ENCODE measurements at regions not wholly inside any gene's neighbourhood (a gene's known extent, or its start where the extent isn't known, plus 50 kb on each side); places are given as distances from the start of the nearest gene placed in this dataset.

DNA sequence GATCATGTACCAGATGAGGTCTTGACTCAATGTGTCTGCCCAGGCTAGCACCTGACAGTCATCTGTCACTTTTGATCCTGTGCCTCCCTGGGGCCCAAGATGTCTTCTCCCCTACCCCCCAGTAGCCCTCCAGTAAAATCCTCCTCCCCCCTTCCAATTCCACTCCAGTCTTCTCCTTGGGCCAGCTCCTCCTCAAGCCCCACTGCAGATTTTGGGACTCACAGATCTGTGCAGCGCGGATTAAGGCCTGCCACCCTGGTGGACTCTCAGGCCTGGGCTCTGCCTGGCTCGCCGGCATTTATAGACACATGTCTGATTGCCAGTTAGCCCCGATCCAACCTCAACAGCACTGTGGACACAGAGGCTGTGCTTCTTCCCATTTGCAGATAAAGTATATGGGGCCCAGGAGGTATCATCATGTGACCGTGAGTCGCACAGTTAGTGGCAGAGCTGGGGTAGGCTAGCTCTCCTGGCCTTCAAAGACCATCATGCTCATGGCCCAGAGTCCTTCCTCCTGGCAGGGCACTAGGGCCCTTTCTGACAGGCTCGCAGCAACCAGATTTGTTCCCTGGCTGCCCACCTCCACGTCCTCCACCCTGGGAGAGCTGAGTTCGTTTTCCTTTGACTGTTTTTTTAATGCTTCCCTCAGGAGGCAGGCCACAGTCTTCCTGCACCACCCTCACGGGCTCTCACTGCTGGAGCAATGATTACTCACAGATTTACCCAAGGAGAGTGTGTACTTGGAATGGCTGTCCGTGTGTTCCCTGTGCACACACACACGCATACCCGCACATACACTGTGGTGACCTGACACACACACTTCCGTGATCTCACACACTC lies 98.3 kb upstream of the DIO3 start:
- no peak for DNase-seq (ENCODE audit: extremely low read depth, low read depth)
- no peak for TF ChIP-seq CTCF (IDR thresholded peaks at IDR 0.05; ENCODE audit: low read depth, low read length)

- DNase-seq (ENCODE audit: extremely low read depth, low read depth): no peak
- no peak for TF ChIP-seq CTCF (IDR thresholded peaks at IDR 0.05; ENCODE audit: low read depth, low read length)
Measured at GRCh38 chr14:101463566-101464171, 97.6 kb upstream of the DIO3 start.

DNA sequence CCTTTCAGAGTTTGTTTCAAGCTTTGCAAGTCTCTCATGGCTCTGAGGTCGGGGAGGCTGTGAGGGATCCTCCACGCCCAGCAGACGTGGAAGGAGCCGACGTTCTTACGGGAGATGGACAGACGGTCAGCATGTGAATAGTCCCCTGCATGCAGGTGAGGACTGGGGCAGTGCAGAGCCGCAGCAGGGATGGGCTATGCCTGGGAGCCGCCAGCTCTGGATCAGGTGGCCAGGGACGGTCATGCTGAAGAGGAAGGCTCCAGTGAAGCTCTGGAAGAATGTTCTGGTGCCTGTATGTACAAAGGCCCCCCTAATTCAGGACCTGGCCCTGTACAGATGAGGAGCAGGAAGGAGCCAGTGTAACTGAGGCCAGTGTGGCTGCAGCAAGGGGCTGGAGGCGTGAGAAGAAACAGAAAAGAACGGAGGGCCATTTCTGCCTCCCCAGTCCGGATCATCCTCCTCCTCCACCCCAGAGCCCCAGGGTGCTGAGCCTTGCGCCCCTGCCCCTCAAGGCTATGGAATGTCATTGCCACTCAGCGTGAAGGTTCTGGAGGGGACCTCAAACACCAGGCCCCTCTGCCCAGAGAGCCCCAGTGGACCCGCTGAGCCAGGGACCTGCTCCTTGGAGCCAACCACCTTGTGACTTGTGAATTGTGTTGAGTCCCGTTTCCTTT lies 96.8 kb upstream of the DIO3 start:
- DNase-seq (ENCODE audit: extremely low read depth, low read depth): no peak
- TF ChIP-seq CTCF (IDR thresholded peaks at IDR 0.05; ENCODE audit: low read depth, low read length): no peak

DNA sequence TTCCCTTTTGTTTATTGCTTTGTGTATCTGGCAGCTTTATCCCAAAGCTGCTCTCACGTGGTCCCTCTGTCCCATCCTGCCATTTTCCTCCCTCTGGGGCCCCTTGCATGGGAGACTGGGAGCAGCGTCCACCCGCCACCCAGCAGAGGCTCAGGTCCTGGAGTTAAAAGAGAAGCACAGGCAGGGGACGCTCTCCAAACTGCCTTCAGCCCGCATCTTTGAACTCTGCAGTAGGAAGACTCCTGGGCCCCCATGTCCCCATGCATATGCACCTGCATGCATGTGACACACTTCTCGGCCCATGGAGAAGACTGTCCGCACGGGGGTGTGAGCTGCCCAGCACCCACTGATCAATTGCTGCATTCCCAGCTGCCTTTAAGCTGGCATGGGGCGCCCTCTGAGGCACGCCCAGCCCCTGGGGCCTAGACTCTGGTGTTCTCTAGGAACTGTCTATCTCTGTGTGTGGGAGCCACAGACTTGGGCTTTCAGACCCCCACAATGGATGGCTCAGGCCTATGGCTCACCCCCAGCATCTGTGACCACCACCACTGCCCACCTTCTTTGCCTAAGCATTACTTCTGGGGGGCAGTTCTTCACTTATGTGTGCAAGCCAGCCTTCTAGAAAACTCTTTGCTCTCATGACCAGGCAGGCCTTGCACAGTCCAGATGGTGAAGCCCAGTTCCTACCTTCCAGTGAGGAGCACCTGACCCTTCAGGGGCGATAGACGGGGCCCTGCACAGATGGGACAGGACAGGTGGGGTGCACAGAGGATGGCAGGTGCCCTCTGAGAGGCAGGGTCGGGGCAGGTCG lies 96.1 kb upstream of the DIO3 start:
- no peak for TF ChIP-seq CTCF (IDR thresholded peaks at IDR 0.05; ENCODE audit: low read depth, low read length)
- DNase-seq (ENCODE audit: extremely low read depth, low read depth): no peak

DNA sequence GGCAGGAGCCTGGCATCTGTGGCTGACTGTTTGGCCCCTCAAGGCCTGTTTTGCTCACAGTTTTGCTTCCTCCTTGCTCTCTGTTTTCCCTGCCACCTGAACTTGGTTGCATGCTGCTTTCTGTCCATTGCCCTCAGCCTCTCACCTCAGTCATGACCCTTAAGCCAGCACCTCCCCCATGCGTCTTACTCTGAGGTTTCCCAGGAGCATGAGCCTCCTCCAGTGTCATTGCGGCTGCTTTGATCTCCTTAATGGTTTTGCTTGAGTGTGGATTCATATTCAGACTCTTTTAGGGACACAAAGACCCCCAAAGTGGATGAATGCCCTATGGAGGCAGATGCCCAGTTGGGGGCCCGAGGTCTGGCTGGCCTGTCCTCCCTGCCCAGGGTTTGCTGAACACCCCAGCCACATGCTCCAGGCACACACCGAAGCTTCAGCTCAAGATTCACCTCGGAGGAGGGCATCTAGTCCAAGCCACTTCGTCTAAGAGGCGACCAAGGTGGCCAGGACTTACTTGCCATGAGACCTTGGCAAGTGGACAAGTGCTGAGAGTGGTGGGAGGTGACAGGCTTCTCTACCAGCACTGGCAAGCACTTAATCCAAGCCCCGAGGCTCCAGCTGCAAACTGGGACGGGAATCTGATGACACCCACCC lies 95.4 kb upstream of the DIO3 start:
- no peak for TF ChIP-seq CTCF (IDR thresholded peaks at IDR 0.05; ENCODE audit: low read depth, low read length)

GRCh38 chr14:101466456-101467180 lies 94.7 kb upstream of the DIO3 start:
- no peak for TF ChIP-seq CTCF (IDR thresholded peaks at IDR 0.05; ENCODE audit: low read depth, low read length)

More for the DNA sequence above, 95.4 kb upstream of the DIO3 start:
- no peak for DNase-seq (ENCODE audit: extremely low read depth, low read depth)

More at GRCh38 chr14:101466456-101467180, 94.7 kb upstream of the DIO3 start:
- no peak for DNase-seq (ENCODE audit: extremely low read depth, low read depth)

Data from AG09319 (cell line).